Esophagus squamous epithelium (tissue), 5 donors: ENCODE measurements at regions not wholly inside any gene's neighbourhood (a gene's known extent, or its start where the extent isn't known, plus 50 kb on each side); places are given as distances from the start of the nearest gene placed in this dataset.

Experiments
- DNase-seq: peaks from one replicate; lab custom pipeline; 2025; lab: John Stamatoyannopoulos, UW
- H3K27ac ChIP-seq, 4 donors: fragments of 200-600 bp; sonication (generic); one replicate each; pipeline ENCODE4 v1.5.1; 2016 to 2019; ENCODE audit warnings: mild to moderate bottlenecking in 1 of 4
- H3K27me3 ChIP-seq, 4 donors: fragments of 200-600 bp; sonication (generic); 1 replicate in 3 of 4; 2 replicates in 1 of 4; pipeline versions ENCODE4 v1.5.1 to v1.6.0; 2017 to 2021; ENCODE audit warnings: antibody characterized with exemption in 1 of 4
- H3K36me3 ChIP-seq, 3 donors: fragments of 200-600 bp; sonication (generic); one replicate each; pipeline ENCODE4 v1.5.1; 2016 to 2019
- H3K4me1 ChIP-seq, 3 donors: fragments of 200-600 bp; sonication (generic); one replicate each; pipeline ENCODE4 v1.5.1; 2017 to 2019
- H3K4me3 ChIP-seq, 4 donors: fragments of 200-600 bp; sonication (generic); 1 replicate in 3 of 4; 2 replicates in 1 of 4; pipeline ENCODE4 v1.5.1; 2016 to 2019; ENCODE audit warnings: mild to moderate bottlenecking in 2 of 4, moderate library complexity in 1 of 4
- H3K9me3 ChIP-seq, 3 donors: fragments of 200-600 bp; sonication (generic); one replicate each; pipeline ENCODE4 v1.5.1; 2016 to 2019
- POLR2A ChIP-seq, 4 donors: fragments of 450-650 bp; IDR thresholded peaks; one replicate each; pipeline ENCODE4 v1.6.1; 2017; ENCODE audit warnings: antibody characterized with exemption in 4 of 4, mild to moderate bottlenecking in 4 of 4, moderate library complexity in 3 of 4
- WGBS, 2 donors: methylation state at CpG; one replicate each; pipeline ENCODE4 v1.1.5; 2018; 5-methylcytosine and 5-hydroxymethylcytosine counted together
- intact Hi-C: fragments of 100-400 bp; cut with DNase I; formaldehyde crosslinking; loops from one replicate; pipeline ENCODE4 v1.15.0; 2022
- TF ChIP-seq, protein P1 (sequence below), 6 experiments: fragments of 450-650 bp in 4 of 6; fragments of 200-600 bp in 2 of 6; sonication (generic) in 2 of 6; IDR thresholded peaks; one replicate each; pipeline ENCODE4 v1.5.1; 2016 to 2019; ENCODE audit warnings: antibody characterized with exemption in 6 of 6, mild to moderate bottlenecking in 4 of 6, moderate library complexity in 4 of 6
- donor health status: DM: yes; HTN: yes; CAD: no.

GRCh38 chr10:29826801-29827450, 192.2 kb upstream of the SVIL start:
- peaks cover 17 to 39% (median 27%) of the 10 kb centered on the region in 3 donors for H3K4me1 ChIP-seq
- H3K36me3 ChIP-seq, result no peaks in the 10 kb centered on the region
- intact Hi-C loops, result no loop called here
- 59 to 69% methylated on average over 3 to 5 of the region's 5 CpGs for WGBS, 2 donors
- H3K27ac ChIP-seq, result peak overlapping the region; percentile 13 to 70 (median 51)
- no peaks in the 10 kb centered on the region for H3K9me3 ChIP-seq
- H3K4me3 ChIP-seq, result no peak overlapping the region
- H3K27me3 ChIP-seq, result no peaks in the 10 kb centered on the region
- DNase-seq, result no peak
- TF ChIP-seq, protein P1, sequence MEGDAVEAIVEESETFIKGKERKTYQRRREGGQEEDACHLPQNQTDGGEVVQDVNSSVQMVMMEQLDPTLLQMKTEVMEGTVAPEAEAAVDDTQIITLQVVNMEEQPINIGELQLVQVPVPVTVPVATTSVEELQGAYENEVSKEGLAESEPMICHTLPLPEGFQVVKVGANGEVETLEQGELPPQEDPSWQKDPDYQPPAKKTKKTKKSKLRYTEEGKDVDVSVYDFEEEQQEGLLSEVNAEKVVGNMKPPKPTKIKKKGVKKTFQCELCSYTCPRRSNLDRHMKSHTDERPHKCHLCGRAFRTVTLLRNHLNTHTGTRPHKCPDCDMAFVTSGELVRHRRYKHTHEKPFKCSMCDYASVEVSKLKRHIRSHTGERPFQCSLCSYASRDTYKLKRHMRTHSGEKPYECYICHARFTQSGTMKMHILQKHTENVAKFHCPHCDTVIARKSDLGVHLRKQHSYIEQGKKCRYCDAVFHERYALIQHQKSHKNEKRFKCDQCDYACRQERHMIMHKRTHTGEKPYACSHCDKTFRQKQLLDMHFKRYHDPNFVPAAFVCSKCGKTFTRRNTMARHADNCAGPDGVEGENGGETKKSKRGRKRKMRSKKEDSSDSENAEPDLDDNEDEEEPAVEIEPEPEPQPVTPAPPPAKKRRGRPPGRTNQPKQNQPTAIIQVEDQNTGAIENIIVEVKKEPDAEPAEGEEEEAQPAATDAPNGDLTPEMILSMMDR (IDR thresholded peaks at IDR 0.05), result no peak

GRCh38 chr10:29826221-29826620, 191.4 kb upstream of the SVIL start:
- TF ChIP-seq, protein P1 (IDR thresholded peaks at IDR 0.05), result no peak
- TF ChIP-seq POLR2A (IDR thresholded peaks at IDR 0.05), result no peak
- Histone ChIP-seq H3K4me3 (no peak overlapping the region), H3K27ac (peak overlapping the region; percentile 13 to 70 (median 38)), H3K27me3 (no peaks in the 10 kb centered on the region), H3K9me3 (no peaks in the 10 kb centered on the region), H3K36me3 (no peaks in the 10 kb centered on the region), H3K4me1 (peaks cover 17 to 46% (median 29%) of the 10 kb centered on the region in 3 donors)
- 52 to 69% methylated on average over 5 of the region's 5 CpGs for WGBS, 2 donors
- no peak for DNase-seq
- intact Hi-C loops, result no loop called here

GRCh38 chr10:29823553-29824080, 188.8 kb upstream of the SVIL start:
- Histone ChIP-seq H3K4me3 (no peak overlapping the region), H3K9me3 (no peaks in the 10 kb centered on the region), H3K27me3 (no peaks in the 10 kb centered on the region), H3K36me3 (no peaks in the 10 kb centered on the region), H3K27ac (peak overlapping the region in 2 of 4 donors; percentile 78 to 82), H3K4me1 (peaks cover 21 to 49% (median 33%) of the 10 kb centered on the region in 3 donors)
- intact Hi-C loops, result no loop called here
- TF ChIP-seq, protein P1 (IDR thresholded peaks at IDR 0.05), result no peak
- no peak for TF ChIP-seq POLR2A (IDR thresholded peaks at IDR 0.05)
- no peak for DNase-seq
- 67 to 70% methylated on average over 7 of the region's 7 CpGs for WGBS, 2 donors

- peak overlapping the region; percentile 63 to 88 (median 80) for H3K27ac ChIP-seq
- H3K4me3 ChIP-seq, result peak overlapping the region in 2 of 4 donors; percentile 2 to 21
- H3K4me1 ChIP-seq, result peaks cover 7 to 23% (median 14%) of the 10 kb centered on the region in 3 donors
- TF ChIP-seq POLR2A (IDR thresholded peaks at IDR 0.05), result no peak
- TF ChIP-seq, protein P1 (IDR thresholded peaks at IDR 0.05), result no peak
- no peaks in the 10 kb centered on the region for H3K36me3 ChIP-seq
- no peak for DNase-seq
- no peaks in the 10 kb centered on the region for H3K27me3 ChIP-seq
- intact Hi-C loops, result no loop called here
- WGBS, 2 donors, result 55% methylated on average over 8 of the region's 14 CpGs; no CpG with 5 or more reads in 1 of the 2 donors
- H3K9me3 ChIP-seq, result no peaks in the 10 kb centered on the region
Observed at GRCh38 chr10:29820890-29821461, 186.2 kb upstream of the SVIL start.
